SK-N-SH treated with all-trans-retinoic acid at 6 μM for 48 hours (cell line): ENCODE measurements at regions not wholly inside any gene's neighbourhood (a gene's known extent, or its start where the extent isn't known, plus 50 kb on each side); places are given as distances from the start of the nearest gene placed in this dataset.

ENCODE experiments used
- CREB5 ChIP-seq: fragments of 250-450 bp; sonication (Bioruptor Pico); IDR thresholded peaks from 2 replicates; pipeline ENCODE4 v1.5.1; 2020; ENCODE audit warnings: low read depth, mild to moderate bottlenecking, moderate library complexity
- CSDC2 ChIP-seq: fragments of 250-450 bp; sonication (Bioruptor Pico); IDR thresholded peaks from 2 replicates; pipeline ENCODE4 v1.5.0; 2020; ENCODE audit warnings: mild to moderate bottlenecking, moderate library complexity
- GLIS3 ChIP-seq: fragments of 250-450 bp; sonication (Bioruptor Pico); IDR thresholded peaks from 2 replicates; pipeline ENCODE4 v1.5.0; 2020; ENCODE audit warnings: mild to moderate bottlenecking, moderate library complexity
- ISL1 ChIP-seq: fragments of 250-450 bp; sonication (Bioruptor Pico); IDR thresholded peaks from 2 replicates; pipeline ENCODE4 v2.1.2; 2022; ENCODE audit warnings: mild to moderate bottlenecking, moderate library complexity
- PATZ1 ChIP-seq: fragments of 250-450 bp; sonication (Bioruptor Pico); IDR thresholded peaks from 2 replicates; pipeline ENCODE4 v1.8.0; 2020; ENCODE audit warnings: mild to moderate bottlenecking, moderate library complexity, borderline replicate concordance
- TCF4 ChIP-seq: fragments of 250-450 bp; sonication (Bioruptor Pico); IDR thresholded peaks from 2 replicates; pipeline ENCODE4 v1.8.0; 2021; ENCODE audit warnings: mild to moderate bottlenecking, moderate library complexity, borderline replicate concordance
- TOX ChIP-seq: fragments of 250-450 bp; sonication (Bioruptor Pico); IDR thresholded peaks from 2 replicates; pipeline ENCODE4 v1.8.0; 2021; ENCODE audit warnings: mild to moderate bottlenecking, moderate library complexity, borderline replicate concordance
- ZFP3 ChIP-seq: fragments of 250-450 bp; sonication (Bioruptor Pico); IDR thresholded peaks from 2 replicates; pipeline ENCODE4 v1.5.0; 2020; ENCODE audit warnings: mild to moderate bottlenecking, moderate library complexity
- ZNF565 ChIP-seq: fragments of 450-650 bp; formaldehyde crosslinking; conservative IDR thresholded peaks from 2 replicates; pipeline ENCODE4 v1.5.0; 2020; ENCODE audit warnings: low read depth, mild to moderate bottlenecking, moderate library complexity

- no peak for TF ChIP-seq ISL1 (CRISPR knock-in tag)
- TF ChIP-seq ZFP3 = no peak
- no peak for TF ChIP-seq GLIS3
- no peak for TF ChIP-seq CREB5 (CRISPR knock-in tag)
- no peak for TF ChIP-seq CSDC2 (CRISPR knock-in tag)
- no peak for TF ChIP-seq ZNF565
- TF ChIP-seq TCF4 (CRISPR knock-in tag) = no peak
- TF ChIP-seq TOX (CRISPR knock-in tag) = no peak
- TF ChIP-seq PATZ1 (CRISPR knock-in tag) = no peak
Observed at GRCh38 chr12:59020073-59020946, 100.0 kb upstream of the LRIG3 start.
